B cell (primary cell): ENCODE measurements at regions not wholly inside any gene's neighbourhood (a gene's known extent, or its start where the extent isn't known, plus 50 kb on each side); places are given as distances from the start of the nearest gene placed in this dataset.

Source experiments
- ATAC-seq: fragments of 200-7000 bp; cut with Tn5 transposase; one replicate; pipeline ENCODE4 v1.10.0; 2021; ENCODE audit warnings: low read depth, mild to moderate bottlenecking, moderate number of reproducible peaks, moderate library complexity
- CTCF ChIA-PET: fragments of 350-600 bp; sonication (Branson Sonifier 250); formaldehyde crosslinking; loops from one replicate; lab custom pipeline; 2021; ENCODE audit warnings: antibody characterized with exemption, inconsistent platforms; lab: Charles Lee
- POLR2A ChIA-PET: fragments of 350-600 bp; sonication (Branson Sonifier 250); formaldehyde crosslinking; loops from one replicate; lab custom pipeline; 2021; ENCODE audit warnings: antibody characterized with exemption; lab: Charles Lee
- DNase-seq: peaks from one replicate; pipeline ENCODE4 v3.0.0; 2013
- H2AFZ ChIP-seq: 2 replicates; pipeline ENCODE4 v1.6.1; 2012; ENCODE audit warnings: mild to moderate bottlenecking, low read depth, low read length; ENCODE audit not compliant: insufficient read depth, poor library complexity, severe bottlenecking
- H3K27ac ChIP-seq, 2 donors: 1 replicate in 1 of 2; 2 replicates in 1 of 2; pipeline ENCODE4 v1.5.1; 2012 to 2013; ENCODE audit warnings: low read length in 2 of 2, mild to moderate bottlenecking in 2 of 2, moderate library complexity in 1 of 2
- H3K27me3 ChIP-seq, 4 experiments: fragments of 200-600 bp in 1 of 4; sonication (generic) in 1 of 4; replicated peaks in 1 of 4; 1 replicate in 2 of 4; 2 replicates in 2 of 4; pipeline versions ENCODE4 v1.6.1 to v1.7.0; 2013 to 2016; ENCODE audit warnings: low read length in 3 of 4, mild to moderate bottlenecking in 2 of 4, mixed read lengths in 1 of 4, moderate library complexity in 1 of 4; ENCODE audit not compliant: insufficient read depth in 4 of 4, control insufficient read depth in 3 of 4; ENCODE audit errors: control extremely low read depth in 1 of 4
- H3K36me3 ChIP-seq, 2 experiments: replicated peaks in 1 of 2; 1 replicate in 1 of 2; 2 replicates in 1 of 2; pipeline versions ENCODE4 v1.6.1 to v1.7.1; 2013; ENCODE audit warnings: low read length in 1 of 2; ENCODE audit not compliant: insufficient read depth in 2 of 2, control insufficient read depth in 1 of 2; ENCODE audit errors: control extremely low read depth in 1 of 2, extremely low read depth in 1 of 2
- H3K4me1 ChIP-seq, 2 donors: fragments of 200-600 bp in 1 of 2; sonication (generic) in 1 of 2; 1 replicate in 1 of 2; 2 replicates in 1 of 2; pipeline versions ENCODE4 v1.5.1 to v1.6.1; 2013 to 2017; ENCODE audit warnings: low read length in 2 of 2; ENCODE audit not compliant: control insufficient read depth in 2 of 2, insufficient read depth in 2 of 2
- H3K4me2 ChIP-seq: replicated peaks from 2 replicates; pipeline ENCODE3; 2012; ENCODE audit warnings: mild to moderate bottlenecking, low read depth, low read length; ENCODE audit not compliant: poor library complexity, severe bottlenecking
- H3K4me3 ChIP-seq, 5 experiments: fragments of 200-600 bp in 1 of 5; sonication (generic) in 1 of 5; 1 replicate in 3 of 5; 2 replicates in 2 of 5; pipeline versions ENCODE4 v1.5.1 to v1.7.0; 2011 to 2016; ENCODE audit warnings: low read length in 4 of 5, mild to moderate bottlenecking in 4 of 5, low read depth in 2 of 5, control low read depth in 1 of 5, moderate library complexity in 1 of 5; ENCODE audit not compliant: insufficient read depth in 1 of 5; ENCODE audit errors: control extremely low read depth in 1 of 5, extremely low read depth in 1 of 5
- H3K79me2 ChIP-seq: fragments of 200-600 bp; sonication (generic); one replicate; pipeline ENCODE4 v1.6.0; 2016; ENCODE audit warnings: low read length; ENCODE audit not compliant: control insufficient read depth, insufficient read depth
- H3K9ac ChIP-seq: fragments of 200-600 bp; sonication (generic); 2 replicates; pipeline ENCODE4 v1.6.1; 2017; ENCODE audit warnings: mild to moderate bottlenecking, low read length, moderate library complexity
- H3K9me3 ChIP-seq, 3 donors: one replicate each; pipeline versions ENCODE4 v1.6.1 to v1.7.1; 2013; ENCODE audit warnings: low read length in 2 of 3; ENCODE audit not compliant: control insufficient read depth in 2 of 3, insufficient read depth in 1 of 3; ENCODE audit errors: control extremely low read depth in 1 of 3
- H4K20me1 ChIP-seq: 2 replicates; pipeline ENCODE4 v1.6.0; 2012; ENCODE audit warnings: mild to moderate bottlenecking, low read length; ENCODE audit not compliant: insufficient read depth, control insufficient read depth, poor library complexity, severe bottlenecking
- H3K27ac Mint-ChIP-seq: one replicate; pipeline ENCODE4 v1.8.0; 2021; ENCODE audit warnings: mixed read lengths
- H3K27me3 Mint-ChIP-seq: one replicate; pipeline ENCODE4 v1.8.0; 2021; ENCODE audit warnings: mixed read lengths
- H3K4me1 Mint-ChIP-seq: one replicate; pipeline ENCODE4 v1.8.0; 2021; ENCODE audit warnings: mixed read lengths
- H3K4me3 Mint-ChIP-seq: one replicate; pipeline ENCODE4 v1.8.0; 2021; ENCODE audit warnings: mixed read lengths
- H3K9me3 Mint-ChIP-seq: one replicate; pipeline ENCODE4 v1.8.0; 2022; ENCODE audit warnings: mixed read lengths; ENCODE audit not compliant: insufficient read depth
- EZH2 ChIP-seq: IDR thresholded peaks from 2 replicates; pipeline ENCODE4 v1.6.1; 2012; ENCODE audit warnings: borderline replicate concordance, low read depth, mild to moderate bottlenecking, moderate library complexity, low read length; ENCODE audit not compliant: insufficient read depth, poor library complexity, severe bottlenecking
- WGBS: methylation state at CpG from one replicate; pipeline ENCODE4 v1.1.5; 2013; ENCODE audit warnings: missing lambda C conversion rate; ENCODE audit not compliant: insufficient coverage; 5-methylcytosine and 5-hydroxymethylcytosine counted together
- intact Hi-C: fragments of 100-400 bp; cut with micrococcal nuclease; formaldehyde crosslinking; loops from one replicate; pipeline ENCODE4 v1.10.0; 2022
- TF ChIP-seq, protein P1 (sequence below): fragments of 200-600 bp; IDR thresholded peaks from one replicate; pipeline ENCODE4 v1.8.0; 2022; ENCODE audit warnings: antibody characterized with exemption, mild to moderate bottlenecking

- CTCF ChIA-PET: no interaction called here
- intact Hi-C loops: no loop called here
- Mint-ChIP-seq H3K9me3 (peaks cover 5% of the 10 kb centered on the region), H3K4me1 (no peaks in the 10 kb centered on the region), H3K27ac (no peak overlapping the region), H3K4me3 (no peak overlapping the region), H3K27me3 (no peaks in the 10 kb centered on the region)
- TF ChIP-seq EZH2: no peak
- TF ChIP-seq, protein P1, sequence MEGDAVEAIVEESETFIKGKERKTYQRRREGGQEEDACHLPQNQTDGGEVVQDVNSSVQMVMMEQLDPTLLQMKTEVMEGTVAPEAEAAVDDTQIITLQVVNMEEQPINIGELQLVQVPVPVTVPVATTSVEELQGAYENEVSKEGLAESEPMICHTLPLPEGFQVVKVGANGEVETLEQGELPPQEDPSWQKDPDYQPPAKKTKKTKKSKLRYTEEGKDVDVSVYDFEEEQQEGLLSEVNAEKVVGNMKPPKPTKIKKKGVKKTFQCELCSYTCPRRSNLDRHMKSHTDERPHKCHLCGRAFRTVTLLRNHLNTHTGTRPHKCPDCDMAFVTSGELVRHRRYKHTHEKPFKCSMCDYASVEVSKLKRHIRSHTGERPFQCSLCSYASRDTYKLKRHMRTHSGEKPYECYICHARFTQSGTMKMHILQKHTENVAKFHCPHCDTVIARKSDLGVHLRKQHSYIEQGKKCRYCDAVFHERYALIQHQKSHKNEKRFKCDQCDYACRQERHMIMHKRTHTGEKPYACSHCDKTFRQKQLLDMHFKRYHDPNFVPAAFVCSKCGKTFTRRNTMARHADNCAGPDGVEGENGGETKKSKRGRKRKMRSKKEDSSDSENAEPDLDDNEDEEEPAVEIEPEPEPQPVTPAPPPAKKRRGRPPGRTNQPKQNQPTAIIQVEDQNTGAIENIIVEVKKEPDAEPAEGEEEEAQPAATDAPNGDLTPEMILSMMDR: no peak
- Histone ChIP-seq H3K27ac (no peak overlapping the region), H3K36me3 (no peaks in the 10 kb centered on the region), H3K79me2 (no peaks in the 10 kb centered on the region), H3K4me2 (no peak overlapping the region), H3K4me1 (peaks cover 0 to 4% of the 10 kb centered on the region in 2 donors), H3K27me3 (no peaks in the 10 kb centered on the region), H3K9me3 (peaks cover 0 to 5% (median 3%) of the 10 kb centered on the region in 3 donors), H2AFZ (no peak overlapping the region), H4K20me1 (no peaks in the 10 kb centered on the region), H3K9ac (no peak overlapping the region), H3K4me3 (no peak overlapping the region)
- POLR2A ChIA-PET: no interaction called here
- ATAC-seq (no peak), DNase-seq (no peak)
- WGBS: no CpG with 5 or more reads among the region's 1 CpG
Measured at GRCh38 chr6:119917186-119917585, 567.6 kb upstream of the MAN1A1 start.

DNA sequence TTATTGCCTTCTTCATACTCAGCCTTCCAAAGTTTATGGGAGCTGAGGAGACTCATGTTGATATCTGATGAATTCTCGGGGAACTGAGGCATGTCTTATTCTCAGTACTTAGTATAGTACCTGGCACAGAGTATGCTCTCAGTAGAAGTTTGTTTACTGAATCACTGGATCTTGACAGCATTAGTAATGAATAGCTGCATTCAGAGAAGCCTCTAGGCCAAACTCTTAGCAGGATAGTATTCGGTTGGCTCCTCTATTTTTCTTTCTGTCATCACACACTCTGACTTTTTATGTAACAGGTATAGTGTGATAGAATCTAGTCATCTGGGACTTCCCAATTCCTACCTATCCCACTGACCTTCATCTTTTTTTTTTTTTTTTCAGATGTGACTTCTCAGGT lies 566.4 kb upstream of the MAN1A1 start:
- Histone ChIP-seq H3K27ac (no peak overlapping the region), H3K36me3 (no peaks in the 10 kb centered on the region), H3K4me3 (no peak overlapping the region), H3K4me1 (peaks cover 0 to 4% of the 10 kb centered on the region in 2 donors), H2AFZ (no peak overlapping the region), H3K4me2 (no peak overlapping the region), H3K9ac (no peak overlapping the region), H3K9me3 (peaks cover 0 to 2% (median 0%) of the 10 kb centered on the region in 3 donors), H3K79me2 (no peaks in the 10 kb centered on the region), H4K20me1 (no peaks in the 10 kb centered on the region), H3K27me3 (no peaks in the 10 kb centered on the region)
- Mint-ChIP-seq H3K27me3 (no peaks in the 10 kb centered on the region), H3K4me3 (no peak overlapping the region), H3K27ac (no peak overlapping the region), H3K4me1 (no peaks in the 10 kb centered on the region), H3K9me3 (no peaks in the 10 kb centered on the region)
- CTCF ChIA-PET: no interaction called here
- ATAC-seq (no peak), DNase-seq (no peak)
- POLR2A ChIA-PET: no interaction called here
- intact Hi-C loops: no loop called here
- no CpG with 5 or more reads among the region's 2 CpGs for WGBS
- TF ChIP-seq EZH2: no peak
- TF ChIP-seq, protein P1: no peak
